Nephron (organoid): ENCODE measurements at regions not wholly inside any gene's neighbourhood (a gene's known extent, or its start where the extent isn't known, plus 50 kb on each side); places are given as distances from the start of the nearest gene placed in this dataset.

ENCODE experiments used
- H3K27ac Mint-ChIP-seq, 3 experiments: 2 replicates each; pipeline ENCODE4 v1.8.0; 2020; ENCODE audit warnings: mixed read lengths in 3 of 3, mild to moderate bottlenecking in 2 of 3, moderate library complexity in 1 of 3
- H3K27me3 Mint-ChIP-seq: 2 replicates; pipeline ENCODE4 v1.8.0; 2021; ENCODE audit warnings: low read depth, mild to moderate bottlenecking, moderate library complexity, mixed read lengths
- H3K36me3 Mint-ChIP-seq: 2 replicates; pipeline ENCODE4 v1.8.0; 2020; ENCODE audit warnings: low read depth, mixed read lengths
- H3K4me1 Mint-ChIP-seq: 2 replicates; pipeline ENCODE4 v1.8.0; 2020; ENCODE audit warnings: mixed read lengths
- H3K4me3 Mint-ChIP-seq, 3 experiments: 2 replicates each; pipeline ENCODE4 v1.8.0; 2020; ENCODE audit warnings: mild to moderate bottlenecking in 3 of 3, mixed read lengths in 3 of 3, moderate library complexity in 2 of 3
- H3K9me3 Mint-ChIP-seq: 2 replicates; pipeline ENCODE4 v1.8.0; 2020; ENCODE audit warnings: mixed read lengths
- TF ChIP-seq, protein P1 (sequence below), 3 experiments: fragments of 200-600 bp; sonication (generic); IDR thresholded peaks; one replicate each; pipeline ENCODE4 v1.5.0; 2021; ENCODE audit warnings: antibody characterized with exemption in 3 of 3; ENCODE audit not compliant: unreplicated experiment in 3 of 3

DNA sequence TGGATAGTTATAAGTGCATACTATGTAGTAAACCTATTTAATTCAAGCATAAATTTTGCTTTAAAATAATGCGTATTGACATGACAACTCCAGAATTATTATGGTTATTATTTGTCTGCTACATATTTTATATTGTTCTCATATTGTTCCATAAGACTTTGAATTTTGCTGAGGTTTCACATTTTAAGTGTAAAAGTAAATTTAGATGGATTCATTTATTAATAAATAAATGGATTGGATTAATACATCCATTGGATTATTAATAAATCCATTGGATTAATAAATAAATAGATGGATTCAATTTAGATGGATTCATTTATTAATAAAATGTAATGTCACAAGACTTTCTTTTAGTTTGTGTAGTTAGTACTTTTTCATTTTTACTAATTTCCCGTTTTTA is 1768.0 kb upstream of the PCDH10 start:
- Mint-ChIP-seq H3K27ac (no peak overlapping the region), H3K9me3 (no peaks in the 10 kb centered on the region), H3K27me3 (no peaks in the 10 kb centered on the region), H3K4me1 (no peaks in the 10 kb centered on the region), H3K4me3 (no peak overlapping the region), H3K36me3 (no peaks in the 10 kb centered on the region)
- TF ChIP-seq, protein P1, sequence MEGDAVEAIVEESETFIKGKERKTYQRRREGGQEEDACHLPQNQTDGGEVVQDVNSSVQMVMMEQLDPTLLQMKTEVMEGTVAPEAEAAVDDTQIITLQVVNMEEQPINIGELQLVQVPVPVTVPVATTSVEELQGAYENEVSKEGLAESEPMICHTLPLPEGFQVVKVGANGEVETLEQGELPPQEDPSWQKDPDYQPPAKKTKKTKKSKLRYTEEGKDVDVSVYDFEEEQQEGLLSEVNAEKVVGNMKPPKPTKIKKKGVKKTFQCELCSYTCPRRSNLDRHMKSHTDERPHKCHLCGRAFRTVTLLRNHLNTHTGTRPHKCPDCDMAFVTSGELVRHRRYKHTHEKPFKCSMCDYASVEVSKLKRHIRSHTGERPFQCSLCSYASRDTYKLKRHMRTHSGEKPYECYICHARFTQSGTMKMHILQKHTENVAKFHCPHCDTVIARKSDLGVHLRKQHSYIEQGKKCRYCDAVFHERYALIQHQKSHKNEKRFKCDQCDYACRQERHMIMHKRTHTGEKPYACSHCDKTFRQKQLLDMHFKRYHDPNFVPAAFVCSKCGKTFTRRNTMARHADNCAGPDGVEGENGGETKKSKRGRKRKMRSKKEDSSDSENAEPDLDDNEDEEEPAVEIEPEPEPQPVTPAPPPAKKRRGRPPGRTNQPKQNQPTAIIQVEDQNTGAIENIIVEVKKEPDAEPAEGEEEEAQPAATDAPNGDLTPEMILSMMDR (IDR thresholded peaks at IDR 0.05; ENCODE audit: unreplicated experiment in 3 of 3) = no peak

DNA sequence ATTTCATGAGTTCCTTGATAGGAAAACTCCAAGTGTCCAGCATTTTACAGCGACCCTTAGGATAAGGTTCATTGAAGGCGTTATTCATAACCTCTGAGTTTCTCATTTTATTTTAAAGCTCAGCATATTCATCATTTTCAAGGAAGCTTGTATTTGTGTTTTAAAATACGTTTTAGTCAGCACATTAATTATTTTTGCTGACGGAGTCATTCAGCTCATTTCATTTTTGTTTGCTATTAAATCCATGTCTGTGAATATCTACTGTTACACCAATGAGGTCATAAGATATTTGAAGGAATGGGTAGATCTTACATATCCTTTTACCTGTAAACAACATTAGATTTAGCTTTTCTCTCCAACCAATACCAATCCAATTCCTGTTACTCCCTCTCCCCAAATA is 1766.3 kb upstream of the PCDH10 start:
- no peaks in the 10 kb centered on the region for H3K4me1 Mint-ChIP-seq
- no peaks in the 10 kb centered on the region for H3K9me3 Mint-ChIP-seq
- TF ChIP-seq, protein P1 (IDR thresholded peaks at IDR 0.05; ENCODE audit: unreplicated experiment in 3 of 3) = no peak
- H3K27me3 Mint-ChIP-seq = no peaks in the 10 kb centered on the region
- H3K27ac Mint-ChIP-seq = no peak overlapping the region
- H3K4me3 Mint-ChIP-seq = no peak overlapping the region
- H3K36me3 Mint-ChIP-seq = no peaks in the 10 kb centered on the region

DNA sequence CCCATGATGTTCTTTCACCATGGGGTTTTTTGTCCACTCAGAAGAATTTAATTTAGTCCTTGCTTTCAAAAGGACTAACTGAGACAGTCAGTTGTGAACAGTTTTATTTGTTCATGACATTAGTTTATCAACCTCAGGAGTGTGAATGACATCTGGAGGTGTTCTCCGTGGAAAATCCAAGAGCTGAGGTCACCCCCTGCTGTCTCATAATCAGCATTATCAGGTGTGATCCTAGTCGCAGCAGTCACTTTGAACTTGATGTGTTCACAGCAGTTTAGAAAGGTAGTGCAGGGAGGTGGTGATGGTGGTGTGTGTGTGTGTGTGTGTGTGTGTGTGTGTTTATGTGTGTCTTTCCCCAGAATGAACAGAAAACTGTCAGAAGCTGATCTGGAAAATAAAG is 1760.8 kb upstream of the PCDH10 start:
- H3K4me1 Mint-ChIP-seq = no peaks in the 10 kb centered on the region
- TF ChIP-seq, protein P1 (IDR thresholded peaks at IDR 0.05; ENCODE audit: unreplicated experiment in 3 of 3) = no peak
- H3K36me3 Mint-ChIP-seq = no peaks in the 10 kb centered on the region
- no peak overlapping the region for H3K27ac Mint-ChIP-seq
- H3K9me3 Mint-ChIP-seq = no peaks in the 10 kb centered on the region
- H3K4me3 Mint-ChIP-seq = no peak overlapping the region
- no peaks in the 10 kb centered on the region for H3K27me3 Mint-ChIP-seq

DNA sequence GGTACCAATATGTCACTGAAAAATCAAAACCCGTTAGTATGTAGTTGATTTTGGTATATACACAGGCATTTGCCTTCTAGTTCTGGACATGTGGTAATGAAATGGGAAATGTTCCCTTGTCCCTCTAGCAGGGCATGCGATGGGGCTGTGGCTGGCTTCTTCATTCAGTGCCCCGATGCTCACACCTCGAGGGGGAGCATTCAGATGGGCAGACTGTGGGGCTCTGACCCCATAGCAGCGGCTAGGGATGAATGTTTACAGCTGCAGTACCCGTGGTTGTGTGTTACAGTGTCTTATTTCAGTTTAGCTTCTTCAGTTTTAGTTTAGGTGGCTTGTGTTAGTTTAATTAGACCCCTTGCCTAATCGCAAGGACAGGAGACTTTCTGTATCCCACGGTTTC is 1741.0 kb upstream of the PCDH10 start:
- Mint-ChIP-seq H3K36me3 (no peaks in the 10 kb centered on the region), H3K4me3 (no peak overlapping the region), H3K4me1 (no peaks in the 10 kb centered on the region), H3K27ac (no peak overlapping the region), H3K9me3 (peaks cover 10% of the 10 kb centered on the region), H3K27me3 (no peaks in the 10 kb centered on the region)
- TF ChIP-seq, protein P1 (IDR thresholded peaks at IDR 0.05; ENCODE audit: unreplicated experiment in 3 of 3) = no peak

DNA sequence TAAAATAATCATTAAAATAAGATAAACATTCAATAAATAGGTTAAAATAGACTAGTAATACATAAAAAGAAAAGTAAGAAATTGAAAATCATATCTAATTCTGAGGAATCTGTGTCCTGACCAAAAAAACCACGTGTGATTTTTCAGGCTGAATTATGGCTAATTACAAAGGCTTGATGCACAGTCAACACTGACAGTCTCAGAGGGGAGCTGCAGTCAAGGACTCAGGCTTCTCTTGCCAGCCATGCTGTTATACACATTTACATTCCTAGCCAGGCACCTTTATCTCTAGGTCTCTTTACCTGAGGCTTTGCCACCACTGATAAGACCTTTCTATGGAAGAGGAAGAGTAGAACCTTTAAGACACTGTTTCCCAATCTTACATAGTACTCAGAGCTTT is 1737.7 kb upstream of the PCDH10 start:
- Mint-ChIP-seq H3K27me3 (no peaks in the 10 kb centered on the region), H3K9me3 (peaks cover 10% of the 10 kb centered on the region), H3K4me3 (no peak overlapping the region), H3K36me3 (no peaks in the 10 kb centered on the region), H3K4me1 (no peaks in the 10 kb centered on the region), H3K27ac (no peak overlapping the region)
- TF ChIP-seq, protein P1 (IDR thresholded peaks at IDR 0.05; ENCODE audit: unreplicated experiment in 3 of 3) = no peak

DNA sequence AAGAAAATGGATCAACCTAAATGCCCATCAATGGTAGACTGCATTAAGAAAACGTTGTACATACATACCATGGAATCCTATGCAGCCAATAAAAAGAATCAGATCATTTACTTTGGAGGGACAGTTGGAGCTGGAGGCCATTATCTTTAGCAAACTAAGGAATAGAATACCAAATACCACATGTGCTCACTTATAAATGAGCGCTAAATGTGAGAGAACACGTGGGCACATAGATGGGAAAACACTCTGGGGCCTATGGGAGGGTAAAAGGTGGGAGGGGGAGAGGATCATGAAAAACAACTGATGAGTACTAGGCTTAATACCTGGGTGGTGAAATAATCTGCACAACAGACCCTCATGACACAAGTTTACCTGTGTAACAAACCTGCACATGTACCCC is 1729.9 kb upstream of the PCDH10 start:
- no peaks in the 10 kb centered on the region for H3K27me3 Mint-ChIP-seq
- no peak overlapping the region for H3K27ac Mint-ChIP-seq
- H3K4me3 Mint-ChIP-seq = no peak overlapping the region
- H3K4me1 Mint-ChIP-seq = no peaks in the 10 kb centered on the region
- H3K36me3 Mint-ChIP-seq = no peaks in the 10 kb centered on the region
- peaks cover 9% of the 10 kb centered on the region for H3K9me3 Mint-ChIP-seq
- TF ChIP-seq, protein P1 (IDR thresholded peaks at IDR 0.05; ENCODE audit: unreplicated experiment in 3 of 3) = no peak
